ENCODE measurements at regions not wholly inside any gene's neighbourhood (a gene's known extent, or its start where the extent isn't known, plus 50 kb on each side); places are given as distances from the start of the nearest gene placed in this dataset.

DNA sequence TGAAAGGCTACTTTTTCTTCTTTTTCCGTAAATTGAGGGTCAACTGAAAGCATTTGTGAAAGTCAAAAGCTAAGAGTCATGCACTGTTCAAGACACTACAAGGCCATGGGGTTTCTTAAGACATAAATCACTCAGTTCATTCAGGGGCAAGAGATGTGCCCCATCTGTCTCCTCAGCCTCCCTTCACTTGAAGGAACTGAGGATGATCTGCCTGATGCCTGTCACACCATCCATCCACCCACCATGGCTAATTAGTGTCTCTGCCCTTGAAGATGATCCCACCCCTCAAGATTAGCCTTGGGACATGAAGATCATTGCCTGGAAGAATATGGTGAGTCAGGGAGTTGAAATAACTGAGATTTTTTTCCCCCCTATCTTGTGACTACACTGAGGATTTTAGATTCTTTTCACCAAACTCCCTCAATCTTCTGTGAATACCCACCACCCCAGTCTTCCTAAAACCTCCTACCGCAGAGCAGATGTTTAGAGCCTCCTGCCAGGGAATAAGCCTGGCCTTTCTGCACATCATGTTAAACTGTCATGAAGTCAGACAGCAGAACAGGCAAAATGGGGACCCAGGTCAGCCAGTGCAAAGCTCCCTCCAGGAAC, 88.6 kb upstream of the LMO4 start (continued):
- no peak for TF ChIP-seq SIN3A (conservative IDR thresholded peaks at IDR 0.05 in 1 of 2, IDR thresholded peaks at IDR 0.05 in 1 of 2; ENCODE audit: low read depth in 1 of 2, low read length in 2 of 2)
- no peak for TF ChIP-seq ZNF274 (IDR thresholded peaks at IDR 0.05; ENCODE audit: borderline replicate concordance, extremely low read depth, low read length)
- TF ChIP-seq, protein P1, sequence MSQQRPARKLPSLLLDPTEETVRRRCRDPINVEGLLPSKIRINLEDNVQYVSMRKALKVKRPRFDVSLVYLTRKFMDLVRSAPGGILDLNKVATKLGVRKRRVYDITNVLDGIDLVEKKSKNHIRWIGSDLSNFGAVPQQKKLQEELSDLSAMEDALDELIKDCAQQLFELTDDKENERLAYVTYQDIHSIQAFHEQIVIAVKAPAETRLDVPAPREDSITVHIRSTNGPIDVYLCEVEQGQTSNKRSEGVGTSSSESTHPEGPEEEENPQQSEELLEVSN (IDR thresholded peaks at IDR 0.05): no peak
- TF ChIP-seq SAP30 (IDR thresholded peaks at IDR 0.05; ENCODE audit: insufficient read depth, insufficient replicate concordance, low read length): no peak
- no peak for TF ChIP-seq TEAD4 (IDR thresholded peaks at IDR 0.05; ENCODE audit: low read depth, low read length)
- TF ChIP-seq NANOG (IDR thresholded peaks at IDR 0.05; ENCODE audit: insufficient read depth, low read depth, low read length, poor library complexity, severe bottlenecking): no peak
- no peak for TF ChIP-seq JUN (IDR thresholded peaks at IDR 0.05; ENCODE audit: low read depth, low read length)
- TF ChIP-seq CBX8 (IDR thresholded peaks at IDR 0.05; ENCODE audit: borderline replicate concordance, low read depth, low read length): no peak
